A673 (cell line): ENCODE measurements at regions not wholly inside any gene's neighbourhood (a gene's known extent, or its start where the extent isn't known, plus 50 kb on each side); places are given as distances from the start of the nearest gene placed in this dataset.

Experiments used
- EZH2 ChIP-seq: fragments of 200-600 bp; sonication (generic); IDR thresholded peaks from 2 replicates; pipeline ENCODE4 v1.6.1; 2017; ENCODE audit warnings: borderline replicate concordance, low read depth, mild to moderate bottlenecking, mixed read lengths, antibody characterized with exemption, low read length; ENCODE audit not compliant: poor library complexity, severe bottlenecking
- TF ChIP-seq, protein P1 (sequence below): fragments of 300-800, 200-600 bp; sonication (generic); conservative IDR thresholded peaks from 2 replicates; pipeline ENCODE4 v1.5.1; 2017; ENCODE audit warnings: low read depth, mild to moderate bottlenecking, antibody characterized with exemption, low read length, moderate library complexity, mixed read lengths

DNA sequence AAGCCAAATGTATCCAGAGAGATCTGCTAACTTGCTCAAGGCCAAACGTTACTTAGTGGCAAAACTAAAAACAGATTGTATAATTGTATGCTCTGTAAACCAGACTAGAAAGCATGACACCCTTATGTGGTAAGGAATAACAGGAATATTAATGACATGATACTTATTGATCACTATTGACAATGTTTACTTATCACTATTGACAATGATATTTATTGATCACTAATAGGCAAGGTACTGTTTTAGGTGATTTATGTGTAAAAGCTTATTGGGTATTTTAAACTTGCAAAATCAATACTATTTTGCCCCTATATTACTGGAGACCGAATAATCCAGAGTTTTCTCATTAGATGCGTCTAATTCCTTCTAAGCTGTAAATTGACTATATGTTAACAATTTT is 985.1 kb downstream of the CDH11 start:
- TF ChIP-seq, protein P1, sequence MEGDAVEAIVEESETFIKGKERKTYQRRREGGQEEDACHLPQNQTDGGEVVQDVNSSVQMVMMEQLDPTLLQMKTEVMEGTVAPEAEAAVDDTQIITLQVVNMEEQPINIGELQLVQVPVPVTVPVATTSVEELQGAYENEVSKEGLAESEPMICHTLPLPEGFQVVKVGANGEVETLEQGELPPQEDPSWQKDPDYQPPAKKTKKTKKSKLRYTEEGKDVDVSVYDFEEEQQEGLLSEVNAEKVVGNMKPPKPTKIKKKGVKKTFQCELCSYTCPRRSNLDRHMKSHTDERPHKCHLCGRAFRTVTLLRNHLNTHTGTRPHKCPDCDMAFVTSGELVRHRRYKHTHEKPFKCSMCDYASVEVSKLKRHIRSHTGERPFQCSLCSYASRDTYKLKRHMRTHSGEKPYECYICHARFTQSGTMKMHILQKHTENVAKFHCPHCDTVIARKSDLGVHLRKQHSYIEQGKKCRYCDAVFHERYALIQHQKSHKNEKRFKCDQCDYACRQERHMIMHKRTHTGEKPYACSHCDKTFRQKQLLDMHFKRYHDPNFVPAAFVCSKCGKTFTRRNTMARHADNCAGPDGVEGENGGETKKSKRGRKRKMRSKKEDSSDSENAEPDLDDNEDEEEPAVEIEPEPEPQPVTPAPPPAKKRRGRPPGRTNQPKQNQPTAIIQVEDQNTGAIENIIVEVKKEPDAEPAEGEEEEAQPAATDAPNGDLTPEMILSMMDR = no peak
- TF ChIP-seq EZH2 = no peak
